GM10248 (cell line): ENCODE measurements at regions not wholly inside any gene's neighbourhood (a gene's known extent, or its start where the extent isn't known, plus 50 kb on each side); places are given as distances from the start of the nearest gene placed in this dataset.

Experiments
- CTCF ChIA-PET: fragments of 300-600 bp; sonication (Branson Sonifier 250); formaldehyde crosslinking; extraction: SDS; loops from one replicate; lab custom pipeline; 2021; ENCODE audit warnings: antibody characterized with exemption; lab: Yijun Ruan, JAX
- POLR2A ChIA-PET: fragments of 350-650 bp; sonication (Branson Sonifier 250); formaldehyde crosslinking; extraction: SDS; loops from one replicate; lab custom pipeline; 2020; ENCODE audit warnings: antibody characterized with exemption; lab: Yijun Ruan, JAX
- DNase-seq: peaks from one replicate; pipeline ENCODE4 v3.0.0; 2012; ENCODE audit errors: extremely low spot score
- TF ChIP-seq, protein P1 (sequence below): IDR thresholded peaks from 2 replicates; pipeline ENCODE4 v1.5.1; 2012; ENCODE audit warnings: mild to moderate bottlenecking, low read depth; ENCODE audit errors: extremely low read depth, missing control alignments, control extremely low read depth

DNA sequence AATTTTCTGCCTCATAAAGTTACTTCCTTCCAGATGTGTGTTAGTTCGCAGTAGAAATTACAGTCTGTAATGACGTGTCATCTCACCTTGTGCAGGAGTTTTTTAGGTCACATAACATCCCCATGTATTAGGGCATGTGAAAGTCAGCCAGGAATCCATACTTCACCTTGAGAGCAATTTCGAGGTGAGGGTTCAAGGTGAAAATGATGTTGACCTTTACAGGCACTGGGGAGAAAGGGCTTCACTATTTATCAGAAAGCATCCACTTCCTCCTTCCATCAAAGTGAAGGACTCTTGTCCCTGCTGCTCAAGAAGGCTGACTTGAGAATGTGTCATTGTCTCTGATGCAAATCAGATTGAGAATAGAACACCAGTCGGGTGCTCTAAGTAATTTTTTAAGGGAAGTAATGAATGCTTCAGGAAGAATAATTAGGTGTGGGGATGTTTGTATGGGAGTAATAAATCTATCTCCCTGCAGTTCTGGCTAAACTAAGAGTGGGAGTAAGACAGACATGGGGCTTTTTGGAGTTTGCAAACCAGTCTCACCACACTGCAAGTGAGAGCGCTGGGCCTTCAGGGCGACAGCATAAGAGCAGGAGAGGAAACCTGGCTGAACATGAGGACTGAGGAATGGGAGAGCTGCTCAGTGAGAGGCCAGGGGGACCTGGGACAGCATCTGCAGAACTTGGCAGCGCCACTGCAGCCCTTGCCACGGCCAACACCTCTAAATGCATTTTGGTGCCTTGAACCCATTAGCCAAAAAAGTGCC, 85.9 kb upstream of the IL12A start:
- TF ChIP-seq, protein P1, sequence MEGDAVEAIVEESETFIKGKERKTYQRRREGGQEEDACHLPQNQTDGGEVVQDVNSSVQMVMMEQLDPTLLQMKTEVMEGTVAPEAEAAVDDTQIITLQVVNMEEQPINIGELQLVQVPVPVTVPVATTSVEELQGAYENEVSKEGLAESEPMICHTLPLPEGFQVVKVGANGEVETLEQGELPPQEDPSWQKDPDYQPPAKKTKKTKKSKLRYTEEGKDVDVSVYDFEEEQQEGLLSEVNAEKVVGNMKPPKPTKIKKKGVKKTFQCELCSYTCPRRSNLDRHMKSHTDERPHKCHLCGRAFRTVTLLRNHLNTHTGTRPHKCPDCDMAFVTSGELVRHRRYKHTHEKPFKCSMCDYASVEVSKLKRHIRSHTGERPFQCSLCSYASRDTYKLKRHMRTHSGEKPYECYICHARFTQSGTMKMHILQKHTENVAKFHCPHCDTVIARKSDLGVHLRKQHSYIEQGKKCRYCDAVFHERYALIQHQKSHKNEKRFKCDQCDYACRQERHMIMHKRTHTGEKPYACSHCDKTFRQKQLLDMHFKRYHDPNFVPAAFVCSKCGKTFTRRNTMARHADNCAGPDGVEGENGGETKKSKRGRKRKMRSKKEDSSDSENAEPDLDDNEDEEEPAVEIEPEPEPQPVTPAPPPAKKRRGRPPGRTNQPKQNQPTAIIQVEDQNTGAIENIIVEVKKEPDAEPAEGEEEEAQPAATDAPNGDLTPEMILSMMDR: no peak
- peak; percentile 28 for DNase-seq
- CTCF ChIA-PET: interaction anchor here (1.0 to 16.5 kb wide), 4 partner anchors 16 to 86 kb away, joined by 3 to 177 read pairs (median 6); partner anchors contain the start of gene IL12A
- POLR2A ChIA-PET: no interaction called here

DNA sequence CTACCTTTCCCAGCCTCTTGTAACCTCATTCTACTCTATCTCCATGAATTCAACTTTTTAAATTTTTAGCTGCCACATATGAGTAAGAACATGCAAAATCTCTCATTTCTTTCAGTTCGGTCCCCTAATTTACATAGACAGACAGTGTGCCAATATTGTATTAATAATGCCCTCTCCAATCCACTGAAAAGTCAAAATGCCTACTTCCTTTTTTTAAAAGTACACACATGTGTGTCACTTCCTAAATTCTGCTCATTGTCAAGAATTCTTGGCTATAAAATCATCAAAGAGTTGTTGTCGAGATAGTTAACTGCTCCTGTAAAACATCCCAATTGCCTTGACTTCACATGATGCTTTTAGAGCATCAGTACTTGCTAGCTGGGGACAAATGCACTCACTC, 84.2 kb upstream of the IL12A start:
- TF ChIP-seq, protein P1: no peak
- DNase-seq: no peak
- CTCF ChIA-PET: interaction anchor here (1.1 to 16.5 kb wide), 7 partner anchors 12 to 89 kb away, joined by 3 to 177 read pairs (median 4); partner anchors contain the start of gene IL12A
- POLR2A ChIA-PET: no interaction called here

DNA sequence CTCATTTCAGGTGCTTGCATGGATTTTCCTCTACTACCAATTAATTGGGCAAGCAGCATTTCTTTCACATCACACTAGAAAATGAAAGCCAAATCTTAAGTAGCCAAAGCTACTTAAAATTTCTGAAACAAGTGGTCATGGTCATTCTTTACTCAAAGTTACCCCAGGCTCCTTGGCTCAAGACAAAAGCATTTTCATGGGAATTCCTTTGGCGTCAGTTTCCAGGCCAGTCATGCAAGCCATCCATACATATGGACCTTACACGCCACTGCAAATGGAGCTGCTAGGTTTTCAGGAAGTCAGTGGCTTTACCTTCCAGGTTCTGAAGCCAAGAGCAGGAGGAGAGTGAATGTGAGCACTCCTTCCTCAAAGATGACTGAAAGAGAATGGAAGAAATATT, 83.7 kb upstream of the IL12A start:
- ChIA-PET CTCF (interaction anchor here (1.1 to 16.5 kb wide), 9 partner anchors 11 to 88 kb away, joined by 3 to 177 read pairs (median 4); partner anchors contain the start of gene IL12A), POLR2A (no interaction called here)
- DNase-seq: no peak
- TF ChIP-seq, protein P1: no peak

DNA sequence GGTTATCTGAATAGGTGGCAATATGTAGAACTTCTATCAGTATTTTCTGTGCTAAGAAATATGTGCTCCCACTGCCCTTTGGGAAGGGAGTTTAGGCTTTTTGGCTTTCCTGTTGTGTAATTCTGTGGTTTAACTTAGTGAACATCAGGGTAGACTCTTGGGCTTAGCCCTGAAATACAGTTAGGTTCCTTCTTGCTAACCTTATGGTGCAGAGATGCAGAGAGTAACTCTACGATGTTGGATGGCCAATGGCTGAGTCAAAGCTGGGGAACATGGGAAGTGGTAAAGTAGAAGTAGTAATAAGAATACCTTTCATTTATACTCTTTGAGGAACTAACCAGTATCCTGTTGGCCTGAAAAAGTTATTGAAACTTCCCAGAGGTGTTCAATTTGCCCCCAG, 80.8 kb upstream of the IL12A start:
- DNase-seq: no peak
- CTCF ChIA-PET: interaction anchor here (0.8 to 16.5 kb wide), 5 partner anchors 8 to 96 kb away, joined by 3 to 177 read pairs (median 3); no protein-coding TSS in a partner anchor
- POLR2A ChIA-PET: no interaction called here
- TF ChIP-seq, protein P1: no peak

DNA sequence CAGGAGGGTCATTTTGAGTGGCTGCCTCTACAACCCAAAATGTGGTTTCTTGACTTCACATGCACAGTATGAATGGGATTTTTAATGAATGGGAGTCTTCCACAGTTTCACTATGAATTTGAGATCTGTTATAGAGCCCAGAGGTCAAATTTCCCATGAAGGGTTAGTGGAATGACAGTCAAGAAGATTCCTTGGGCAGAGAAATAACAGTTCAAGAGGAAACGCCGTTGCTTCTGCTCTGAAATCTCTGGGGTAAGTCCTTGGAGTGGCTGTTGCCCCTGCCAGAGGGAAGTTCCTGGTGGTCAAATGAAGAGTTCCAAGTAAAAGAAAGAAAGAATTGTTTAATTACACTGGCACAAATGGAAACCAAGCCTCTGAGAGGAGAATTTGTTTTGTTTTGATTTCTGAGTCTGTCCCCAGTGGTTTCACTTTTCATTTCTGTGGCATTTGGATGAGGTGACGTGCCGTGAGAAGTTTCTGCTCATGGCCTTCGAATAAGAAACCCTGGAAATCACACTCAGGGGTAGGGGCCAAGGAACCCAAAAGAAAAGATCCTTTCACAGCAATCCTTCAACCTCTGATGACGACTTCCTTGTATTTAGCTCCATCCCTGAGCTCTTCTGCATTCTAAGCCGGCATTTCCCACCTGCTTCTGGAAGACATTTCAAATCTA, 77.5 kb upstream of the IL12A start:
- ChIA-PET POLR2A (no interaction called here), CTCF (interaction anchor here (0.9 to 1.6 kb wide), 2 partner anchors 17 to 22 kb away, joined by 3 to 4 read pairs; no protein-coding TSS in a partner anchor)
- TF ChIP-seq, protein P1: peak; percentile 6
- DNase-seq: peak; percentile 46

DNA sequence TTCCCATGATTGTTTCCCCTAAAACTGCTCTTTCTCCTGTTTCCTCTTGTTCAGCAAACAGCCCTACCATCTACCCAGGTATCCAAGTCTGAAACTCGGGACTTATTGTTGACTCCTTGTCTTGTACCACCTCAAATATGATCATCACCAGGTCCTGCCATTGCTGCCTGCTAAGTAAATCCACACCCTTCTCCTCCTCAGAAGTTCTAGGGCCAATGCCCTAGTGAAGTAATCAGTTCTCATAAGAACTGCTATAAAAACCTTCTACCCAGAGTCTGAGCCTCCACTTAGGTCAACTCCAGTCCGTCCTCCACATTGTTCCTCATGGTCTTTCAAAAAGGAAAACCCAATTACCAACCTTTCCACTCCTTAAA, 77.0 kb upstream of the IL12A start:
- ChIA-PET CTCF (interaction anchor here (0.8 to 1.6 kb wide), 2 partner anchors 17 to 26 kb away, joined by 3 to 4 read pairs; no protein-coding TSS in a partner anchor), POLR2A (no interaction called here)
- TF ChIP-seq, protein P1: no peak
- DNase-seq: no peak
